ENCODE measurements at regions not wholly inside any gene's neighbourhood (a gene's known extent, or its start where the extent isn't known, plus 50 kb on each side); places are given as distances from the start of the nearest gene placed in this dataset.

GRCh38 chr2:126172631-126173184, 483.2 kb upstream of the GYPC start:
- Mint-ChIP-seq H3K9me3 (no peaks in the 10 kb centered on the region), H3K36me3 (ENCODE audit: low read depth) (no peaks in the 10 kb centered on the region), H3K27ac (no peak overlapping the region), H3K27me3 (no peaks in the 10 kb centered on the region), H3K4me1 (no peaks in the 10 kb centered on the region), H3K4me3 (no peak overlapping the region)
- ChIA-PET POLR2A (no interaction called here), CTCF (no interaction called here)
- no peak for DNase-seq

GRCh38 chr2:126175222-126175621, 480.7 kb upstream of the GYPC start:
- Mint-ChIP-seq H3K4me3 (no peak overlapping the region), H3K27me3 (no peaks in the 10 kb centered on the region), H3K36me3 (ENCODE audit: low read depth) (no peaks in the 10 kb centered on the region), H3K4me1 (no peaks in the 10 kb centered on the region), H3K27ac (no peak overlapping the region), H3K9me3 (no peaks in the 10 kb centered on the region)
- ChIA-PET CTCF (no interaction called here), POLR2A (no interaction called here)
- DNase-seq, result no peak

GRCh38 chr2:126177479-126177878, 478.5 kb upstream of the GYPC start:
- no peak overlapping the region for H3K27ac Mint-ChIP-seq
- no peaks in the 10 kb centered on the region for H3K36me3 Mint-ChIP-seq (ENCODE audit: low read depth)
- H3K27me3 Mint-ChIP-seq, result no peaks in the 10 kb centered on the region
- ChIA-PET POLR2A (no interaction called here), CTCF (no interaction called here)
- no peak overlapping the region for H3K4me3 Mint-ChIP-seq
- no peaks in the 10 kb centered on the region for H3K4me1 Mint-ChIP-seq
- DNase-seq, result no peak
- H3K9me3 Mint-ChIP-seq, result no peaks in the 10 kb centered on the region

- CTCF ChIA-PET, result no interaction called here
Observed at GRCh38 chr2:126187668-126188067, 468.3 kb upstream of the GYPC start.

GRCh38 chr2:126189527-126189926, 466.4 kb upstream of the GYPC start:
- POLR2A ChIA-PET, result no interaction called here
- Mint-ChIP-seq H3K36me3 (ENCODE audit: low read depth) (no peaks in the 10 kb centered on the region), H3K9me3 (no peaks in the 10 kb centered on the region), H3K4me3 (no peak overlapping the region), H3K27ac (no peak overlapping the region), H3K4me1 (no peaks in the 10 kb centered on the region), H3K27me3 (no peaks in the 10 kb centered on the region)
- CTCF ChIA-PET, result no interaction called here
- DNase-seq, result no peak

More at GRCh38 chr2:126187668-126188067, 468.3 kb upstream of the GYPC start:
- Mint-ChIP-seq H3K9me3 (no peaks in the 10 kb centered on the region), H3K36me3 (ENCODE audit: low read depth) (no peaks in the 10 kb centered on the region), H3K4me1 (no peaks in the 10 kb centered on the region), H3K27ac (no peak overlapping the region), H3K27me3 (no peaks in the 10 kb centered on the region), H3K4me3 (no peak overlapping the region)
- POLR2A ChIA-PET, result no interaction called here
- DNase-seq, result no peak

GRCh38 chr2:126200538-126200937, 455.4 kb upstream of the GYPC start:
- H3K4me3 Mint-ChIP-seq, result no peak overlapping the region
- H3K27ac Mint-ChIP-seq, result no peak overlapping the region
- no peak for DNase-seq
- H3K4me1 Mint-ChIP-seq, result no peaks in the 10 kb centered on the region
- no peaks in the 10 kb centered on the region for H3K36me3 Mint-ChIP-seq (ENCODE audit: low read depth)
- ChIA-PET CTCF (no interaction called here), POLR2A (no interaction called here)
- H3K9me3 Mint-ChIP-seq, result no peaks in the 10 kb centered on the region
- H3K27me3 Mint-ChIP-seq, result no peaks in the 10 kb centered on the region

- no peaks in the 10 kb centered on the region for H3K36me3 Mint-ChIP-seq (ENCODE audit: low read depth)
- no peak overlapping the region for H3K27ac Mint-ChIP-seq
- CTCF ChIA-PET, result no interaction called here
- H3K4me1 Mint-ChIP-seq, result no peaks in the 10 kb centered on the region
- H3K4me3 Mint-ChIP-seq, result no peak overlapping the region
- no peaks in the 10 kb centered on the region for H3K9me3 Mint-ChIP-seq
- POLR2A ChIA-PET, result no interaction called here
- no peaks in the 10 kb centered on the region for H3K27me3 Mint-ChIP-seq
- no peak for DNase-seq
Observed at GRCh38 chr2:126208266-126208665, 447.7 kb upstream of the GYPC start.

GRCh38 chr2:126212735-126213134, 443.2 kb upstream of the GYPC start:
- CTCF ChIA-PET, result no interaction called here
- Mint-ChIP-seq H3K27ac (no peak overlapping the region), H3K4me3 (no peak overlapping the region), H3K36me3 (ENCODE audit: low read depth) (no peaks in the 10 kb centered on the region), H3K4me1 (no peaks in the 10 kb centered on the region), H3K9me3 (no peaks in the 10 kb centered on the region), H3K27me3 (no peaks in the 10 kb centered on the region)
- no peak for DNase-seq
- POLR2A ChIA-PET, result no interaction called here

- ChIA-PET POLR2A (no interaction called here), CTCF (no interaction called here)
- DNase-seq, result no peak
- Mint-ChIP-seq H3K27ac (no peak overlapping the region), H3K4me1 (no peaks in the 10 kb centered on the region), H3K27me3 (no peaks in the 10 kb centered on the region), H3K9me3 (no peaks in the 10 kb centered on the region), H3K36me3 (ENCODE audit: low read depth) (no peaks in the 10 kb centered on the region), H3K4me3 (no peak overlapping the region)
Observed at GRCh38 chr2:126219081-126219480, 436.9 kb upstream of the GYPC start.

- Mint-ChIP-seq H3K36me3 (ENCODE audit: low read depth) (no peaks in the 10 kb centered on the region), H3K4me3 (no peak overlapping the region), H3K9me3 (no peaks in the 10 kb centered on the region), H3K27ac (no peak overlapping the region), H3K27me3 (no peaks in the 10 kb centered on the region), H3K4me1 (no peaks in the 10 kb centered on the region)
- no peak for DNase-seq
- ChIA-PET POLR2A (no interaction called here), CTCF (no interaction called here)
Observed at GRCh38 chr2:126220331-126220730, 435.6 kb upstream of the GYPC start.

GRCh38 chr2:126221506-126221905, 434.5 kb upstream of the GYPC start:
- no peaks in the 10 kb centered on the region for H3K4me1 Mint-ChIP-seq
- no peaks in the 10 kb centered on the region for H3K27me3 Mint-ChIP-seq
- CTCF ChIA-PET, result no interaction called here
- no peak overlapping the region for H3K4me3 Mint-ChIP-seq
- H3K27ac Mint-ChIP-seq, result no peak overlapping the region
- no peaks in the 10 kb centered on the region for H3K9me3 Mint-ChIP-seq
- H3K36me3 Mint-ChIP-seq (ENCODE audit: low read depth), result no peaks in the 10 kb centered on the region
- POLR2A ChIA-PET, result no interaction called here
- no peak for DNase-seq

GRCh38 chr2:126222278-126222677, 433.7 kb upstream of the GYPC start:
- ChIA-PET POLR2A (no interaction called here), CTCF (no interaction called here)
- H3K4me1 Mint-ChIP-seq, result no peaks in the 10 kb centered on the region
- H3K4me3 Mint-ChIP-seq, result no peak overlapping the region
- no peaks in the 10 kb centered on the region for H3K9me3 Mint-ChIP-seq
- no peaks in the 10 kb centered on the region for H3K27me3 Mint-ChIP-seq
- no peak overlapping the region for H3K27ac Mint-ChIP-seq
- H3K36me3 Mint-ChIP-seq (ENCODE audit: low read depth), result no peaks in the 10 kb centered on the region
- DNase-seq, result no peak

GRCh38 chr2:126224776-126225175, 431.2 kb upstream of the GYPC start:
- no peaks in the 10 kb centered on the region for H3K9me3 Mint-ChIP-seq
- H3K27ac Mint-ChIP-seq, result no peak overlapping the region
- H3K4me1 Mint-ChIP-seq, result no peaks in the 10 kb centered on the region
- no peak for DNase-seq
- H3K36me3 Mint-ChIP-seq (ENCODE audit: low read depth), result no peaks in the 10 kb centered on the region
- no peaks in the 10 kb centered on the region for H3K27me3 Mint-ChIP-seq
- H3K4me3 Mint-ChIP-seq, result no peak overlapping the region
- ChIA-PET CTCF (no interaction called here), POLR2A (no interaction called here)

GRCh38 chr2:126227250-126227649, 428.7 kb upstream of the GYPC start:
- ChIA-PET POLR2A (no interaction called here), CTCF (no interaction called here)
- DNase-seq, result no peak
- peaks cover 1% of the 10 kb centered on the region for H3K27me3 Mint-ChIP-seq
- H3K36me3 Mint-ChIP-seq (ENCODE audit: low read depth), result no peaks in the 10 kb centered on the region
- no peak overlapping the region for H3K4me3 Mint-ChIP-seq
- no peak overlapping the region for H3K27ac Mint-ChIP-seq
- H3K4me1 Mint-ChIP-seq, result no peaks in the 10 kb centered on the region
- no peaks in the 10 kb centered on the region for H3K9me3 Mint-ChIP-seq

- H3K36me3 Mint-ChIP-seq (ENCODE audit: low read depth), result no peaks in the 10 kb centered on the region
- H3K27ac Mint-ChIP-seq, result no peak overlapping the region
- peaks cover 1% of the 10 kb centered on the region for H3K27me3 Mint-ChIP-seq
- H3K4me1 Mint-ChIP-seq, result no peaks in the 10 kb centered on the region
- no peak overlapping the region for H3K4me3 Mint-ChIP-seq
- ChIA-PET POLR2A (no interaction called here), CTCF (interaction anchor here (0.9 kb wide), 1 partner anchor 17 kb away, joined by 5 read pairs; no protein-coding TSS in a partner anchor)
- no peaks in the 10 kb centered on the region for H3K9me3 Mint-ChIP-seq
- DNase-seq, result no peak
Observed at GRCh38 chr2:126228531-126228930, 427.4 kb upstream of the GYPC start.
